IPS DF 6.9 (cell line): ENCODE measurements at regions not wholly inside any gene's neighbourhood (a gene's known extent, or its start where the extent isn't known, plus 50 kb on each side); places are given as distances from the start of the nearest gene placed in this dataset.

Experiments used
- DNase-seq: peaks from one replicate; pipeline ENCODE4 v3.0.0-alpha.2; 2013; ENCODE audit warnings: low read depth, low spot score
- H3K27ac ChIP-seq: one replicate; pipeline ENCODE4 v1.5.1; 2013; ENCODE audit warnings: low read length, control low read depth
- H3K27me3 ChIP-seq: 2 replicates; pipeline ENCODE4 v1.6.1; 2013; ENCODE audit warnings: mild to moderate bottlenecking, low read length; ENCODE audit not compliant: control insufficient read depth, insufficient read depth
- H3K36me3 ChIP-seq: 2 replicates; pipeline ENCODE4 v1.6.1; 2013; ENCODE audit warnings: low read length; ENCODE audit not compliant: control insufficient read depth, insufficient read depth
- H3K4me1 ChIP-seq: 2 replicates; pipeline ENCODE4 v1.6.1; 2013; ENCODE audit warnings: low read length; ENCODE audit not compliant: control insufficient read depth, insufficient read depth
- H3K4me3 ChIP-seq: 2 replicates; pipeline ENCODE4 v1.5.1; 2013; ENCODE audit warnings: mild to moderate bottlenecking, low read length
- H3K9me3 ChIP-seq: 2 replicates; pipeline ENCODE4 v1.6.1; 2013; ENCODE audit warnings: low read length, inconsistent platforms; ENCODE audit not compliant: control insufficient read depth, insufficient read depth
- WGBS: extraction: QIAGEN DNeasy Blood & Tissue Kit; methylation state at CpG from one replicate; pipeline ENCODE4 v1.1.7; 2013; ENCODE audit warnings: mixed read lengths, missing lambda C conversion rate; ENCODE audit not compliant: insufficient read length, insufficient coverage; 5-methylcytosine and 5-hydroxymethylcytosine counted together

- no peaks in the 10 kb centered on the region for H3K9me3 ChIP-seq
- peaks cover 16% of the 10 kb centered on the region for H3K4me1 ChIP-seq
- no peak for DNase-seq
- no peak overlapping the region for H3K4me3 ChIP-seq
- no peaks in the 10 kb centered on the region; the same call in 1 of the 2 replicates for H3K36me3 ChIP-seq
- H3K27ac ChIP-seq, result no peak overlapping the region
- H3K27me3 ChIP-seq, result no peaks in the 10 kb centered on the region
- no CpG with 5 or more reads among the region's 1 CpG for WGBS
These were observed 90.9 kb downstream of the HS1BP3 start for GRCh38 chr2:20560011-20560410.

GRCh38 chr2:20560891-20561636 is 89.8 kb downstream of the HS1BP3 start:
- Histone ChIP-seq H3K4me1 (peaks cover 16% of the 10 kb centered on the region), H3K4me3 (no peak overlapping the region), H3K27me3 (no peaks in the 10 kb centered on the region), H3K36me3 (no peaks in the 10 kb centered on the region; the same call in 1 of the 2 replicates), H3K27ac (no peak overlapping the region), H3K9me3 (no peaks in the 10 kb centered on the region)
- WGBS, result no CpG with 5 or more reads among the region's 5 CpGs
- no peak for DNase-seq

- H3K27me3 ChIP-seq, result no peaks in the 10 kb centered on the region
- no peak overlapping the region for H3K4me3 ChIP-seq
- no peak for DNase-seq
- no peaks in the 10 kb centered on the region; the same call in 1 of the 2 replicates for H3K36me3 ChIP-seq
- no peak overlapping the region for H3K27ac ChIP-seq
- no CpG with 5 or more reads among the region's 8 CpGs for WGBS
- H3K4me1 ChIP-seq, result peaks cover 16% of the 10 kb centered on the region
- no peaks in the 10 kb centered on the region for H3K9me3 ChIP-seq
These were observed 89.1 kb downstream of the HS1BP3 start for GRCh38 chr2:20561637-20562454.

- H3K36me3 ChIP-seq, result no peaks in the 10 kb centered on the region; the same call in 1 of the 2 replicates
- no peaks in the 10 kb centered on the region for H3K9me3 ChIP-seq
- H3K4me3 ChIP-seq, result no peak overlapping the region
- DNase-seq, result no peak
- H3K27me3 ChIP-seq, result no peaks in the 10 kb centered on the region
- H3K4me1 ChIP-seq, result peaks cover 18% of the 10 kb centered on the region
- WGBS, result no CpG with 5 or more reads among the region's 14 CpGs
- no peak overlapping the region for H3K27ac ChIP-seq
These were observed 88.2 kb downstream of the HS1BP3 start for GRCh38 chr2:20562540-20563225.

GRCh38 chr2:20563251-20563650 is 87.6 kb downstream of the HS1BP3 start:
- WGBS, result no CpG with 5 or more reads among the region's 3 CpGs

GRCh38 chr2:20563833-20564232 is 87.1 kb downstream of the HS1BP3 start:
- WGBS, result no CpG with 5 or more reads among the region's 5 CpGs
- H3K36me3 ChIP-seq, result no peaks in the 10 kb centered on the region; the same call in 1 of the 2 replicates
- H3K27ac ChIP-seq, result no peak overlapping the region
- H3K4me3 ChIP-seq, result no peak overlapping the region
- no peaks in the 10 kb centered on the region for H3K27me3 ChIP-seq
- H3K9me3 ChIP-seq, result no peaks in the 10 kb centered on the region
- H3K4me1 ChIP-seq, result peaks cover 14% of the 10 kb centered on the region
- DNase-seq, result no peak

More at GRCh38 chr2:20563251-20563650, 87.6 kb downstream of the HS1BP3 start:
- H3K4me1 ChIP-seq, result peaks cover 14% of the 10 kb centered on the region
- no peak overlapping the region for H3K4me3 ChIP-seq
- no peaks in the 10 kb centered on the region for H3K9me3 ChIP-seq
- DNase-seq, result no peak
- H3K27ac ChIP-seq, result no peak overlapping the region
- no peaks in the 10 kb centered on the region; the same call in 1 of the 2 replicates for H3K36me3 ChIP-seq
- H3K27me3 ChIP-seq, result no peaks in the 10 kb centered on the region

GRCh38 chr2:20565101-20565622 is 85.7 kb downstream of the HS1BP3 start:
- no peaks in the 10 kb centered on the region for H3K9me3 ChIP-seq
- no peak for DNase-seq
- no CpG with 5 or more reads among the region's 7 CpGs for WGBS
- no peak overlapping the region for H3K4me3 ChIP-seq
- no peaks in the 10 kb centered on the region for H3K27me3 ChIP-seq
- H3K36me3 ChIP-seq, result no peaks in the 10 kb centered on the region; the same call in 1 of the 2 replicates
- H3K4me1 ChIP-seq, result peaks cover 14% of the 10 kb centered on the region
- H3K27ac ChIP-seq, result no peak overlapping the region

GRCh38 chr2:20565623-20566236 is 85.2 kb downstream of the HS1BP3 start:
- Histone ChIP-seq H3K27ac (no peak overlapping the region), H3K4me1 (peaks cover 14% of the 10 kb centered on the region), H3K4me3 (no peak overlapping the region), H3K36me3 (no peaks in the 10 kb centered on the region; the same call in 1 of the 2 replicates), H3K27me3 (no peaks in the 10 kb centered on the region), H3K9me3 (no peaks in the 10 kb centered on the region)
- no CpG with 5 or more reads among the region's 8 CpGs for WGBS
- DNase-seq, result no peak

GRCh38 chr2:20566331-20566730 is 84.6 kb downstream of the HS1BP3 start:
- Histone ChIP-seq H3K27ac (no peak overlapping the region), H3K4me3 (no peak overlapping the region), H3K27me3 (no peaks in the 10 kb centered on the region), H3K9me3 (no peaks in the 10 kb centered on the region), H3K36me3 (no peaks in the 10 kb centered on the region; the same call in 1 of the 2 replicates), H3K4me1 (peaks cover 9% of the 10 kb centered on the region)
- no CpG with 5 or more reads among the region's 4 CpGs for WGBS
- DNase-seq, result no peak
